ENCODE measurements at regions not wholly inside any gene's neighbourhood (a gene's known extent, or its start where the extent isn't known, plus 50 kb on each side); places are given as distances from the start of the nearest gene placed in this dataset.

DNA sequence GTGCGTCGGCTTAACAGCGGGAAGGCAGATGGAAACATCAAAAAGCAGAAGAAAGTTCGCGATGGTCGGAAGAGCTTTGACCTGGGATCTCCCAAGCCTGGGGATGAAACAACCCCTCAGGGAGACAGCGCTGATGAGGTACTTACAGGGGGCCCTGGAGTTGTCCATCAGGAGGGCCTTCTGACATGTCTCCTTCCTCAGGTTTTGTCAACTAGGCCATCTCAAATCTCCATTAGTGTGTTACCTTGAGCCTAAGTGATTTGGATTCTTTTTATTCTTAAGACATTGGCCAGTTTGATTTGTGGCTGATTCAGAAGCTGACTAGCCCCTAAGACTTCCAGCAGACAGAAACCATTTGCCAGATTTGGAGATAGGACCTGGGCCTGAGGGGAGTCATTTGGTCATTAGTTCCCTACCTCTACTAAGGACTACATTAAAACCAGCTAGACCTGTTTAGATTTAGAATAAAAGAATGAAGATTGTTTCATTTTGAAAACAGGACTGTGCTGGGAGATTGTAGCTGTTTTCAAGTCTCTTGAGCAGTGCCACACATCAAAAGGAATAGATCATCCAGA is 97.6 kb upstream of the UMPS start:
- Histone ChIP-seq H3K36me3 (replicated peaks; ENCODE audit: insufficient read depth, low read length) (no peaks in the 10 kb centered on the region), H3F3A (ENCODE audit: insufficient read depth, low read length) (no peaks in the 10 kb centered on the region), H3K9ac (ENCODE audit: low read length) (no peak overlapping the region), H3K4me3 (ENCODE audit: low read length) (no peak overlapping the region), H3K27me3 (replicated peaks; ENCODE audit: insufficient read depth, low read length) (no peaks in the 10 kb centered on the region), H3K4me1 (ENCODE audit: low read length) (no peaks in the 10 kb centered on the region), H3K4me2 (ENCODE audit: low read depth, low read length) (no peak overlapping the region), H4K20me1 (ENCODE audit: insufficient read depth, low read length) (no peaks in the 10 kb centered on the region), H3K9me3 (replicated peaks; ENCODE audit: insufficient read depth, low read length) (no peaks in the 10 kb centered on the region), H3K27ac (ENCODE audit: low read length) (no peak overlapping the region), H3K9me2 (replicated peaks; ENCODE audit: insufficient read depth, low read length) (no peaks in the 10 kb centered on the region), H2AFZ (ENCODE audit: low read length) (no peak overlapping the region), H3K79me2 (ENCODE audit: low read length) (no peaks in the 10 kb centered on the region)
- no peak for TF ChIP-seq CTCF (IDR thresholded peaks at IDR 0.05; ENCODE audit: low read length)
- TF ChIP-seq EZH2phosphoT487 (IDR thresholded peaks at IDR 0.05; ENCODE audit: low read length) = no peak
- no peak for TF ChIP-seq EZH2 (optimal IDR thresholded peaks at IDR 0.05; ENCODE audit: low read depth, low read length)
- no peak for DNase-seq

- Histone ChIP-seq H3F3A (ENCODE audit: insufficient read depth, low read length) (no peaks in the 10 kb centered on the region), H3K4me2 (ENCODE audit: low read depth, low read length) (no peak overlapping the region), H3K27me3 (replicated peaks; ENCODE audit: insufficient read depth, low read length) (no peaks in the 10 kb centered on the region), H3K27ac (ENCODE audit: low read length) (no peak overlapping the region), H3K9me2 (replicated peaks; ENCODE audit: insufficient read depth, low read length) (no peaks in the 10 kb centered on the region), H3K4me3 (ENCODE audit: low read length) (no peak overlapping the region), H2AFZ (ENCODE audit: low read length) (no peak overlapping the region), H3K9ac (ENCODE audit: low read length) (no peak overlapping the region), H3K36me3 (replicated peaks; ENCODE audit: insufficient read depth, low read length) (no peaks in the 10 kb centered on the region), H3K79me2 (ENCODE audit: low read length) (no peaks in the 10 kb centered on the region), H3K9me3 (replicated peaks; ENCODE audit: insufficient read depth, low read length) (no peaks in the 10 kb centered on the region), H3K4me1 (ENCODE audit: low read length) (no peaks in the 10 kb centered on the region), H4K20me1 (ENCODE audit: insufficient read depth, low read length) (no peaks in the 10 kb centered on the region)
- DNase-seq = no peak
- TF ChIP-seq EZH2phosphoT487 (IDR thresholded peaks at IDR 0.05; ENCODE audit: low read length) (no peak), EZH2 (optimal IDR thresholded peaks at IDR 0.05; ENCODE audit: low read depth, low read length) (no peak), CTCF (IDR thresholded peaks at IDR 0.05; ENCODE audit: low read length) (no peak)
Observed at GRCh38 chr3:124633524-124633923, 96.7 kb upstream of the UMPS start.

DNA sequence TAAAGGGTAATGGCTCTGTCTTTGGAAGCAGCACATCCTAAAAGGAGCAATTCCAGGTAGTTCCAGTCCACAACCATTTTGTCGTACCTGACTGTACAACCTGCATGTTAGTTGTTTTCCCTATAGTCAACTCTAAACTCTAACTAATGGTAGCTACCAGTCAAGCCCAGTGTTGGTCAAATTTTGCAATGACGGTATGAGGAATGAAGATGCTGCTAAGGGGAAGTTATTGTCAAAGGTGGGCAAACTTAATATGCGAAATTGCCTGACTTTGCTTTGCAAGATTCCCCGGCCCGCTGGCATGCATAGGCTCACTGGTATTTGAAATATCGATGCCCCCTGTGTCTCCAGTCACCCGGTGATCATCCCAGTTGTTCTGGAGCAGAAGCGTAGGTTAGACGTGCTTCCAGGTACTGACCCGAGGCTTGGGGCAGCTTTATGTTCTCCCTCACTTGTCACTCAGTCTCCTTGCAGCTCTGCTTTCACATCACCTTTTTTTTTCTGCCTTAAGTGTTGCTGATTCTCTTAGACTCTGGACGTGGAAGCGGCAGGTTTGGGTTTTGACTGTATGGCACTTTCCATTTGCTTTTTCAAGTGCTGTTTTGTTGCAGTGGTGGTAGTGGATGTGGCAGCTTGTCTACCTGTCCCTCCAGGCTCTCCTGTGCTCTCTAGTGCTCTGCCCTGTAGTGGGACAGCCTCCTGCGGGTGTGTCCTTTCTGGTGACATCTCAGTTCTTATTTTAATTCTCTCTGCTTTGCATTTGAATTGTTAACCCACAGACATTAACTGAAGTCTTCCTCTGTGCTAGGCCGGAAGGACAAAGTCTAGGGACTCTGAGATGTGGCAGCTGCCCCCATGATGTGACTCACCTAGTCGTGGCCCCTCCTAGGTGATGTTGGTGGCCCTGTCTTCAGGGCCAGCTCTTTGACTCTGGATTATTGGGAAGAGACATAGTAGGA is 95.8 kb upstream of the UMPS start:
- Histone ChIP-seq H3K27ac (ENCODE audit: low read length) (no peak overlapping the region), H3K4me1 (ENCODE audit: low read length) (no peaks in the 10 kb centered on the region), H3K27me3 (replicated peaks; ENCODE audit: insufficient read depth, low read length) (no peaks in the 10 kb centered on the region), H3F3A (ENCODE audit: insufficient read depth, low read length) (no peaks in the 10 kb centered on the region), H2AFZ (ENCODE audit: low read length) (no peak overlapping the region), H3K9me2 (replicated peaks; ENCODE audit: insufficient read depth, low read length) (no peaks in the 10 kb centered on the region), H3K4me2 (ENCODE audit: low read depth, low read length) (no peak overlapping the region), H4K20me1 (ENCODE audit: insufficient read depth, low read length) (no peaks in the 10 kb centered on the region), H3K36me3 (replicated peaks; ENCODE audit: insufficient read depth, low read length) (no peaks in the 10 kb centered on the region), H3K9me3 (replicated peaks; ENCODE audit: insufficient read depth, low read length) (no peaks in the 10 kb centered on the region), H3K79me2 (ENCODE audit: low read length) (no peaks in the 10 kb centered on the region), H3K9ac (ENCODE audit: low read length) (no peak overlapping the region), H3K4me3 (ENCODE audit: low read length) (no peak overlapping the region)
- DNase-seq = no peak
- TF ChIP-seq CTCF (IDR thresholded peaks at IDR 0.05; ENCODE audit: low read length) = no peak
- no peak for TF ChIP-seq EZH2phosphoT487 (IDR thresholded peaks at IDR 0.05; ENCODE audit: low read length)
- no peak for TF ChIP-seq EZH2 (optimal IDR thresholded peaks at IDR 0.05; ENCODE audit: low read depth, low read length)
